ENCODE measurements at regions not wholly inside any gene's neighbourhood (a gene's known extent, or its start where the extent isn't known, plus 50 kb on each side); places are given as distances from the start of the nearest gene placed in this dataset.

- no peak for TF ChIP-seq POLR2A (IDR thresholded peaks at IDR 0.05; ENCODE audit: low read length)
- no peak for TF ChIP-seq KDM1A (IDR thresholded peaks at IDR 0.05; ENCODE audit: low read depth)
- no peak for TF ChIP-seq CEBPB (IDR thresholded peaks at IDR 0.05)
- TF ChIP-seq CTCF (IDR thresholded peaks at IDR 0.05) = no peak
- TF ChIP-seq RAD21 (conservative IDR thresholded peaks at IDR 0.05 in 1 of 2, IDR thresholded peaks at IDR 0.05 in 1 of 2) = no peak
- no peak for TF ChIP-seq RNF2 (IDR thresholded peaks at IDR 0.05; ENCODE audit: borderline replicate concordance, low read depth)
Measured at GRCh38 chr4:189267312-189267965, 673.2 kb upstream of the FRG1 start.

Data from A549 (cell line).